H1 (cell line): ENCODE measurements at regions not wholly inside any gene's neighbourhood (a gene's known extent, or its start where the extent isn't known, plus 50 kb on each side); places are given as distances from the start of the nearest gene placed in this dataset.

Experiments used
- BRCA1 ChIP-seq: IDR thresholded peaks from 2 replicates; pipeline ENCODE4 v1.6.1; 2012; ENCODE audit warnings: low read depth, low read length, improper control_type of control experiment
- CTCF ChIP-seq, 3 experiments: IDR thresholded peaks; 1 replicate in 2 of 3; 2 replicates in 1 of 3; pipeline versions ENCODE4 v1.5.1 to v1.6.1; 2011; ENCODE audit warnings: low read length in 3 of 3, mild to moderate bottlenecking in 3 of 3, inconsistent platforms in 2 of 3, low read depth in 1 of 3, moderate library complexity in 1 of 3; ENCODE audit not compliant: insufficient read depth in 1 of 3; ENCODE audit errors: control extremely low read depth in 1 of 3
- EZH2 ChIP-seq: fragments of 200-600 bp; sonication (generic); IDR thresholded peaks from 2 replicates; pipeline ENCODE4 v1.7.1; 2012; ENCODE audit warnings: low read depth, mild to moderate bottlenecking, moderate library complexity, low read length, inconsistent platforms; ENCODE audit not compliant: severe bottlenecking
- GABPA ChIP-seq: IDR thresholded peaks from 2 replicates; pipeline ENCODE4 v1.6.1; 2011; ENCODE audit warnings: mild to moderate bottlenecking, low read length, moderate library complexity, borderline replicate concordance; ENCODE audit not compliant: insufficient read depth
- POLR2A ChIP-seq, 2 experiments: IDR thresholded peaks; 1 replicate in 1 of 2; 2 replicates in 1 of 2; pipeline ENCODE4 v1.6.1; 2011; ENCODE audit warnings: low read depth in 2 of 2, low read length in 2 of 2, mild to moderate bottlenecking in 2 of 2; ENCODE audit errors: control extremely low read depth in 1 of 2
- POLR2AphosphoS5 ChIP-seq: IDR thresholded peaks from 2 replicates; pipeline ENCODE4 v1.6.1; 2011; ENCODE audit warnings: low read depth, low read length
- SAP30 ChIP-seq: fragments of 300-600 bp; sonication (generic); IDR thresholded peaks from 2 replicates; pipeline ENCODE4 v1.7.1; 2012; ENCODE audit warnings: low read length, moderate library complexity, mild to moderate bottlenecking, inconsistent platforms; ENCODE audit not compliant: insufficient read depth, insufficient replicate concordance
- SP1 ChIP-seq: IDR thresholded peaks from 2 replicates; pipeline ENCODE4 v1.6.1; 2011; ENCODE audit warnings: low read depth, low read length
- SP2 ChIP-seq: IDR thresholded peaks from 2 replicates; pipeline ENCODE4 v1.6.1; 2012; ENCODE audit warnings: mild to moderate bottlenecking, low read length, inconsistent platforms
- SP4 ChIP-seq: IDR thresholded peaks from 2 replicates; pipeline ENCODE4 v1.6.1; 2012; ENCODE audit warnings: low read length, inconsistent platforms
- SRF ChIP-seq: IDR thresholded peaks from 2 replicates; pipeline ENCODE4 v1.6.1; 2011; ENCODE audit warnings: mild to moderate bottlenecking, low read depth, low read length, moderate library complexity
- YY1 ChIP-seq: IDR thresholded peaks from 2 replicates; pipeline ENCODE4 v1.6.1; 2011; ENCODE audit warnings: low read depth, mild to moderate bottlenecking, low read length

DNA sequence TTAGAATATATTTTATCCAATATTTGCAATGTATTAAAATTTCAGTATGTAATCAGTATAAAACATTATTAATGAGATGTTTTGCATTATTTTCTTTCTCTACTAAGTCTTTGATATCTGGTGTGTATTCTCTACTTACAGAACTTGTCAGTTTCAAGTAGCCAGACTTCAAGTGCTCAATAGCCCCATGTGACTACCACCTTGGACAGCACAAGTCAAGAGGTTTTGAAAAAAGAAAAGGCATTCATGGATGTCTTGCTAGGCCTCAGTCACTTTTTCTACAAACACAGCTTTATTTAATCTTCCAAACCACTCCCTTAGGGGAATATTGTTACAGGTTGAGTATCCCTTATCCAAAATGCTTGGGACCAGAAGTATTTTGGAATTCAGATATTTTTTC lies 189.4 kb downstream of the QDPR start:
- no peak for TF ChIP-seq SP2
- TF ChIP-seq SRF: no peak
- no peak for TF ChIP-seq CTCF (IDR thresholded peaks at IDR 0.05; ENCODE audit: control extremely low read depth in 1 of 3, insufficient read depth in 1 of 3, low read depth in 1 of 3, low read length in 3 of 3)
- no peak for TF ChIP-seq SAP30
- no peak for TF ChIP-seq EZH2
- no peak for TF ChIP-seq POLR2AphosphoS5
- no peak for TF ChIP-seq GABPA
- TF ChIP-seq BRCA1: no peak
- TF ChIP-seq SP4: no peak
- no peak for TF ChIP-seq POLR2A (IDR thresholded peaks at IDR 0.05; ENCODE audit: control extremely low read depth in 1 of 2, low read depth in 2 of 2, low read length in 2 of 2)
- TF ChIP-seq YY1: no peak
- no peak for TF ChIP-seq SP1
